SJCRH30 (cell line): ENCODE measurements at regions not wholly inside any gene's neighbourhood (a gene's known extent, or its start where the extent isn't known, plus 50 kb on each side); places are given as distances from the start of the nearest gene placed in this dataset.
"Not testable (repeated sequence)": the region's sequence is repeated elsewhere in the genome, so short reads cannot be mapped to it uniquely, and the experiment has no call there.

Experiments used
- DNase-seq, 2 experiments: peaks; one replicate each; pipeline ENCODE4 v3.0.0-alpha.2; 2015 to 2020
- H3K27ac ChIP-seq: fragments of 250-450 bp; sonication (Bioruptor Pico); 2 replicates; pipeline ENCODE4 v1.5.1; 2020; ENCODE audit warnings: mild to moderate bottlenecking, moderate library complexity
- H3K27me3 ChIP-seq: fragments of 250-450 bp; sonication (Bioruptor Pico); 2 replicates; pipeline ENCODE4 v1.5.1; 2020; ENCODE audit warnings: mild to moderate bottlenecking, moderate library complexity
- H3K36me3 ChIP-seq: fragments of 250-450 bp; sonication (Bioruptor Pico); 2 replicates; pipeline ENCODE4 v1.5.1; 2020; ENCODE audit warnings: mild to moderate bottlenecking, moderate library complexity
- H3K4me1 ChIP-seq: fragments of 250-450 bp; sonication (Bioruptor Pico); 2 replicates; pipeline ENCODE4 v1.5.1; 2020; ENCODE audit warnings: mild to moderate bottlenecking, moderate library complexity
- H3K4me3 ChIP-seq: fragments of 250-450 bp; sonication (Bioruptor Pico); 2 replicates; pipeline ENCODE4 v1.5.1; 2020; ENCODE audit warnings: mild to moderate bottlenecking, moderate library complexity
- H3K9me3 ChIP-seq: fragments of 250-450 bp; sonication (Bioruptor Pico); replicated peaks from 2 replicates; pipeline ENCODE4 v1.5.1; 2020; ENCODE audit warnings: mild to moderate bottlenecking, moderate library complexity

DNA sequence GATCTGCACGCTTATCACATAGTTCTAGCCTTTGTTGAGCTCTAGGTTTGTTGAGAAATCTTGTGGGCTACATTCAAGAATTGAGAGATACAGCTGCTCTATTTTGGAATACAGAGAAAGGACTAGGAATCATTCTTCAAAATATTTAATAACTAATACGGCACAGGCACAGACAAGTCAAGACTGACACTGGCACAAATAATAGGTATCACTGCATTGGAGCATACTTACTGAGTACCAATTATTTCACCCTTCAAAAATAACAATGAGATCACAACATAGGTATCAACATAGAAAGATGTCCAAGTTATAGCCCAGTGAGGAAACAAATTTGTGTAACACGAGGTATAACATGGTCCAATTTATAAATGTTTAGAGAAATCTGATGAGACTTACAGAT lies 133.7 kb upstream of the TSC22D2 start:
- Histone ChIP-seq H3K36me3 (no peaks in the 10 kb centered on the region), H3K27ac (no peak overlapping the region), H3K9me3 (no peaks in the 10 kb centered on the region), H3K4me1 (peaks cover 47% of the 10 kb centered on the region), H3K27me3 (no peaks in the 10 kb centered on the region), H3K4me3 (no peak overlapping the region)
- DNase-seq = no peak

DNA sequence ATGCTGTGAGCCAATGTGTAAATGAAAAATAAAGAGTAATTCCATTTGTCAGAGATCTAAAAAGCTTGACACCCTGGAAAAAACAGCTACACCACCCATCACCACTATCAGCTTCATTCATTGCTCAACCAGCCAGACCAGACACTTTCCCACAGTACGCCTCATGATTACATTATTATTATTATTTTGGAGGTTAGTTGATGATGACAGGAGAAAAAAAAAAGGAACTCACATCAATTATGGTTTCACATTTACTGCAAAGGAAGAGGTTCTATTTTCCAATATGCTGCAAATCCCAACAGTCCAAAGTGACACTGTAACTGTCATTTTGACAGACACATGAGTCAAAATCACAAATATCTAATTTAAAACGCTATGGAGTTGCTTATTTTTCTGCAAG lies 134.7 kb upstream of the TSC22D2 start:
- Histone ChIP-seq H3K9me3 (no peaks in the 10 kb centered on the region), H3K36me3 (no peaks in the 10 kb centered on the region), H3K27me3 (no peaks in the 10 kb centered on the region), H3K27ac (no peak overlapping the region), H3K4me1 (peaks cover 45% of the 10 kb centered on the region), H3K4me3 (no peak overlapping the region)
- DNase-seq = no peak

DNA sequence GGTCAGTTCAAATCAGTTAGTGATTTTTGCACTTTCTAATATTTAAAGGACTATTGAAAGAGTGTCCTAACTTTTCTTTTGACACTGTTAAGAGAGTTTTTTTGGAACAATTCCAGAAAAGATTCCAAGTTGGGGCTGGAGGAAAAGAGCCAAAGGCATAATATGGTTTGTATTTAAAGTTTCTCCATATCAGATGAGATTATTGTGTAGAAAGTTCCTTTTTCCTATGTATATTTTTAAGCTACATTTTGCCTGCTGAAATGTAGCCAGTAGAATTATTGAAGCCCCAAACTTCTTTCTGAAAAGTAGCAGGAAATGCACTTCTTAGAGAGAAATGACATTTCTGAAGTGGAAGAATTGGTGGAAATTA lies 136.5 kb upstream of the TSC22D2 start:
- Histone ChIP-seq H3K9me3 (no peaks in the 10 kb centered on the region), H3K27me3 (no peaks in the 10 kb centered on the region), H3K4me1 (peaks cover 28% of the 10 kb centered on the region), H3K4me3 (no peak overlapping the region), H3K27ac (no peak overlapping the region), H3K36me3 (no peaks in the 10 kb centered on the region)
- no peak for DNase-seq

DNA sequence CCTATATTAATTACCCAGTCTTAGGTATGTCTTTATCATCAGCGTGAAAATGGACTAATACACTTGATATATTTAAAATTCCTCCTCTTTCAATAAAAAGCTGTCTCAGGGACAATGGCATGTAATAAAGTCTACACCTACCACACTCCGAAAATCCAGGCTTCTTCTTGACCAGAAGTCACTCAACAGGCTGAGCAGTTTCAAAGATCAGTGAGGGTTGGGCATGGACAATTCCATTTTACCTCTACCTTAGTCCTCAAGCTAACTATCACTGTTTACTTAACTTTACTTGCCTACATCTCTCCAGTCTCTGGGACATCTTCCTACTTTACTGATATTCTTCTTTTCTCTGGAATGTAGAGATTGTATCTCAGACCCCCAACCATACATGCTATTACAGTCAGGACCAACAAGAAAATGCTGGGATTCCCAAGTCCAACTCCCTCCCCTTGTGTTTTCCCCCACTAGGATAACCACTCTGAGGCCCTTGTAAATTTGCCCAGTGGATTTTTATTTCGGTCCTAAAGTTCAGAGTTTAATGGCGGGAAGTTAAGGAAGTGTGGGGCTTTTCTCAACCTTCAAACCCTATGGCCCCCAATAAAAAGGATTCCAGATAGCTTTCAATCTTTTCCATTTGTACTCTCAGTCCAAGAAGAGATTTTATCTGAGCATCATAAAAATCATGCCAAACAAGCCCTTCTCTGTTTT lies 137.1 kb upstream of the TSC22D2 start:
- H3K4me1 ChIP-seq = peaks cover 24% of the 10 kb centered on the region
- no peak overlapping the region for H3K4me3 ChIP-seq
- no peak for DNase-seq
- H3K27ac ChIP-seq = no peak overlapping the region
- H3K36me3 ChIP-seq = no peaks in the 10 kb centered on the region
- H3K9me3 ChIP-seq = no peaks in the 10 kb centered on the region
- no peaks in the 10 kb centered on the region for H3K27me3 ChIP-seq

DNA sequence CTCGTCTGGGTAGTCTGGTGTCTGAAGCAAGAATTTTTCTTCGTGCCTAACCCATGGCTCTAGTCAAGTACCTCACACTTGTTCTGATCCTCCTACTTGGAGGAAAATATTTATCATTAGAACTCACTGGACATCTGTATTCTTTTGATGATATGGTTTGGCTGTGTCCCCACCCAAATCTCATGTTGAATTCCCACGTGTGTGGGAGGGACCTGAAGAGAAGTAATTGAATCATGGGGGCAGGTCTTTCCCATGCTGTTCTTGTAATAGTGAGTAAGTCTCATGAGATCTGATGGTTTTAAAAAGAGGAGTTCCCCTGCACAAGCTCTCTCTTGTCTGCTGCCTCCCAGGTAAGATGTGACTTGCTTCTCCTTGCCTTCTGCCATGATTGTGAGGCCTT lies 137.7 kb upstream of the TSC22D2 start:
- H3K9me3 ChIP-seq, H3K27me3 ChIP-seq: not testable (repeated sequence)
- peaks cover 21% of the 10 kb centered on the region for H3K4me1 ChIP-seq

DNA sequence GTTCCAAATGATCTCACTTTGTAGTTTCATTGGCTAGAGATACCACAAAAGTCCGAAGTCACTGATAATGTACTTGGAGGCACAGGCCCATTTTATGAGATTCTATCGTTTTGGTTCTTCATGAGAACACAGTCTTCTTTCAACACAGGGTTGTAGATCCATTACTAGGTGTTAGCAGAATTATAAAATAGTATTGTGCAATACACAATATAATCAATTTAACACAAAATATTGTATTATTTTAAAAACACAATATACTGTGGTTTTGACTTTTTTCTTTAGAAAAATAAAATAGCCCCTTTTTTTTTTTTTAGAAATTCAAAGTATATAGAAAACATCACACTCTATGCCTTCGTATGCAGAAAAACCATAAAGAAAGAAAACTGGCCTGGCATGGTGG lies 138.6 kb upstream of the TSC22D2 start:
- Histone ChIP-seq H3K9me3 (no peaks in the 10 kb centered on the region), H3K36me3 (no peaks in the 10 kb centered on the region)

More for the DNA sequence above, 137.7 kb upstream of the TSC22D2 start:
- not testable (repeated sequence) for H3K4me3 ChIP-seq, DNase-seq, H3K27ac ChIP-seq, H3K36me3 ChIP-seq

DNA sequence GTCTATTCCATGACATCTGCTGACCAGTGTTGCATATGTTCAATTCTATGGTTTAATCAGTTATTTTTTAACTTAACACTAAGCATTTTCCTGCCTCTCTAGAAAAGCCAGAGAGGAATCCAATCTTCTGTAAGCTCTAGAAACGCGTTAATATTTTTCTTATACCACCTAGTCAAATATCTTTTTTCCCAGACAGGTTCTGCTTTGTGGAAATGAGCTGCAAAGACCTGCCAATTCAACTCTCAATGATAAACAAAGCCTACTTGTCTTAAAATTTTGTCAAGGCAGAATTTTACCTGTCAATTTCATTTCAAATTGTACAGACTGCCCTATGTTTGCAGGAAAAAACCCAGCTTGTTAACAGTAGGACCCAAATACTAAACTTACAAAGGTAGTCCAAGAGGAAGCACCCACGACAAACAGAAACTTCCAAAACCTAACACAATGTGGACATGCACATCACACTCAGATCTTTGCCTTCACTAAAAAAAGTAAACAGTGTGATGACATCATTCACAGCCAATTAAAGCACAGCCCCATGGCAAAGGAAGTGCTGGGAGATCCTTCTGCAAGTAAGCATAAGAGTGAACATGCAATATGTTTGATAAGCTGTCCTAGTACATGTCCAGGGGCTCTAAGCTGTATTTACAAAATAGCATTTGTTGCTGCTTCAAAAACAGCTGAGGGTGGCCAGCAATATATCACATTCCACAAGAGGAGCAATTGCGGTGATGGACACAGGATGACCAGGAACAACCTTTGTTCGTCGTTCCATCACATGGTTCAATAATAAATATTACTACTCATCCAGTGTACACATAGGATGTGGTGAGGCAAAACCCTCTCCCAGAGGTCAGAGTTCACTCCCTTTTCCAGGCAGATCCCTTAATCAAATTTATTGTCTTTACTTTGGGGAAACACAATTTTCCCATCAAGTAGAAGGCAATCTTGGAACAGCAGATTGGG lies 139.4 kb upstream of the TSC22D2 start:
- H3K36me3 ChIP-seq = no peaks in the 10 kb centered on the region
- peaks cover 22% of the 10 kb centered on the region for H3K4me1 ChIP-seq
- H3K9me3 ChIP-seq = no peaks in the 10 kb centered on the region; the same call in 1 of the 2 replicates
- H3K27me3 ChIP-seq = no peaks in the 10 kb centered on the region
- H3K27ac ChIP-seq = no peak overlapping the region
- no peak overlapping the region for H3K4me3 ChIP-seq
- peak in 1 of 2 experiments; percentile 48 for DNase-seq

More for the DNA sequence above, 138.6 kb upstream of the TSC22D2 start:
- Histone ChIP-seq H3K4me1 (peaks cover 21% of the 10 kb centered on the region), H3K27me3 (no peaks in the 10 kb centered on the region), H3K4me3 (no peak overlapping the region), H3K27ac (no peak overlapping the region)
- no peak for DNase-seq

DNA sequence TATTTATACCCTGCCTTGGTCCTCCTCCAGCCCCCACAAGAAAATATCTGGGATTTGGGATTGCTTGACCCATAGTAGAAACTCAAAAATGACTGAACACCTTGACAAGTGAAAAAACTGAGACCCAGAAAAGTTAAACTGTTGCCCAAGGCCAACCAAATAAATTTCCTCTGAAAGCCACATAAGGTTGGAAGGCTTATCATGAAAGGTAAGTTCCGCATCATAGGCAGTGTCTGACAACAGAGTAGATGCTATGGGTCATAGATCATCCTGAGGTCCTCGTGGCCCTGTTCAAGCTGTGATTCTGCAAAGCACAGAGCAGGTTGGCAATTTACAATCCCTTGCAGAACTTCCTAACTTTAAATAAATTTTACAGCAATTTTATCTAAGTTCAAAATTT lies 140.8 kb upstream of the TSC22D2 start:
- H3K27ac ChIP-seq = no peak overlapping the region
- H3K4me3 ChIP-seq = no peak overlapping the region
- peaks cover 24% of the 10 kb centered on the region for H3K4me1 ChIP-seq
- H3K36me3 ChIP-seq = no peaks in the 10 kb centered on the region
- H3K27me3 ChIP-seq = no peaks in the 10 kb centered on the region
- H3K9me3 ChIP-seq = no peaks in the 10 kb centered on the region; the same call in 1 of the 2 replicates
- no peak for DNase-seq

DNA sequence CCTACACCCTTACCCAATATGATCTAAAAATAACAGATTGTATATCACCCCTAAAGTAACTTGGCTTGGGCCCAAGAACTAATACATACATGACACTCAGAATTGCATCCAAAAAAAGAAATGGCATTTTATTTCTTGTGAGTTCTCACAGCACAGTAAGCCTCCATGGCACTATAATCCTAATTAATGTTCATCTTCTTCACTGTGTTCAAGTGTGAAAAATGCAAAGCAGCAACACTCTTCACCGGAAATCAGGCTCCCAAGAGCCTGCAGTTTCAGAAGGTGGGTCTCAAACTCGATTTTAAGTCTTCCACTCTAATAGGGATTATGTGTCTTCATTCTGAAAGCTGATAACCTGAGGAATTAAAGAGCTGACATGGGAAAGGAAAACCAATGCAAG lies 142.8 kb upstream of the TSC22D2 start:
- H3K4me3 ChIP-seq = no peak overlapping the region
- no peak overlapping the region for H3K27ac ChIP-seq
- no peaks in the 10 kb centered on the region; the same call in 1 of the 2 replicates for H3K9me3 ChIP-seq
- H3K4me1 ChIP-seq = peaks cover 28% of the 10 kb centered on the region
- H3K27me3 ChIP-seq = no peaks in the 10 kb centered on the region
- H3K36me3 ChIP-seq = no peaks in the 10 kb centered on the region
- DNase-seq = no peak

DNA sequence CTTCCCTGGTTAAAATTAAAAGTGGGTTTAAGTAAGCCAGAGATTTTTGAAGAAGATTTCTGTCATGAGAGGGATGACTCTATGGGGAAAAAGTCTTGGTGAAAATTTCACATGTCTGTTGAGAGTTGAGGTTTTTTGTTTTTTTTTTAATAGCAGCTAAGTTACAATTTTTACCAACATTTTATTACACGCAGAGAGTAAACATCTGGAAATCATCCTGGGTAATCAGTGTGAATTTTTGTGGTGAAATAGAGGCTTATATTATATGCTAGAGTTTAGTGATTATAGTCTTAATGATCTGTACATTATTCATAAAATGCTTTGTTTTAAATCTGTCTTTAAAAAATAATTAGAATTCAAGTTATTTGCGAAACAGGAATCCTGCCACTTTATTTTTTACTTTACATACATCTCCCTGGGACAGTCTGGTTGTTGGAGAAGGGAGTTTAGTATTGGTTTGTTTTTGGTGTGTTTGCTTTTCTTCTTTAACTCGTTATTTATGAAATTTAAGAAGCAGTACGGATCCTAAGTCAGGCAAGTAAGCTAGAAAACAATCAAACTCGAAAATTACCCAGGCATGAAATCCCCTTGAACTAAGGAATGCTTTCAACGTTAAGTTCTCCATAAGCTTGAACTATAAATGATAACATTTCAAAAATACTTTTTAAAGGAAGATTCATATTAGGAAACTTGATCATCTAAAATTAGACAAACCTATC lies 143.4 kb upstream of the TSC22D2 start:
- Histone ChIP-seq H3K9me3 (no peaks in the 10 kb centered on the region; the same call in 1 of the 2 replicates), H3K27ac (no peak overlapping the region), H3K4me3 (no peak overlapping the region), H3K36me3 (no peaks in the 10 kb centered on the region), H3K27me3 (no peaks in the 10 kb centered on the region), H3K4me1 (peaks cover 28% of the 10 kb centered on the region)
- DNase-seq = no peak

DNA sequence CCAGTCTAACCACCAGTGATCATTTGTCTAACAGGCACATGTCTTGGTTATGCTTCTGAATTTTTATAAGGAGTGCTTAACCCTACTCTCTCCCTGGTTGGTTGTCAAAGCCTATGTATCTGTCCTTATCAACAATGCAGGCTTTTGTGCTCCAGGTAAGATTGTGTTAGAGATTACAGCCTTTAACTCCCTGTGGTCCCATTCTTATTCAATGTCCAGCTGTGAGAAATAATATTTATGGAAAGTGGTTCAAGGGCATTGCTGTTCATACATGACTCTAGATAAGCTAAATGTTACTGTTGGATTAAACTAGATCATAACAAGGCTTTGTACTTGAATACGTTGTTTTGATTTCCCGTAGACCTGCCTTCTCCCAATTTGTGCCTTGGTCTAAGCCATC lies 146.1 kb upstream of the TSC22D2 start:
- Histone ChIP-seq H3K36me3 (no peaks in the 10 kb centered on the region), H3K4me3 (no peak overlapping the region), H3K4me1 (peaks cover 20% of the 10 kb centered on the region), H3K9me3 (no peaks in the 10 kb centered on the region; the same call in 1 of the 2 replicates), H3K27me3 (no peaks in the 10 kb centered on the region), H3K27ac (no peak overlapping the region)
- DNase-seq = peak in 1 of 2 experiments; percentile 51

DNA sequence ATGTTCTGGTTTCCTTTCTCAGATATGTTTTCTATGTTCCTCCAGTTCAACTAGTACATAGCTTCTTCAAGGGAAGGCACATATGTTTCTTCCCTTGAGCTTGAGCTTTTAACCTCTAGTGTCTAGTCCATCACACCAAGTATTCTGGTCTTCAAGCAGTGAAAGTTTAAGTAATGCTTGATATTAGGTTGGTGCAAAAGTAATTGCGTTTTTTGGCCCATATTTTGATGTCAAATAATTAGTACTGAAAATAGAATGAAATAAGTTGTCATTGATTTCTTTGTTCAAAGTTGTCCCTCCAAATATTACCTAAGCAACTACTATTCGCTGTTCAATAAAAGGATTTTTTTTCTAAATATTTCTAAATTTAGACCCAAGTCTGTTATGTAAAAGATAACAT lies 146.7 kb upstream of the TSC22D2 start:
- Histone ChIP-seq H3K27ac (no peak overlapping the region), H3K4me1 (peaks cover 20% of the 10 kb centered on the region), H3K27me3 (no peaks in the 10 kb centered on the region), H3K4me3 (no peak overlapping the region), H3K36me3 (no peaks in the 10 kb centered on the region), H3K9me3 (no peaks in the 10 kb centered on the region; the same call in 1 of the 2 replicates)
- no peak for DNase-seq

DNA sequence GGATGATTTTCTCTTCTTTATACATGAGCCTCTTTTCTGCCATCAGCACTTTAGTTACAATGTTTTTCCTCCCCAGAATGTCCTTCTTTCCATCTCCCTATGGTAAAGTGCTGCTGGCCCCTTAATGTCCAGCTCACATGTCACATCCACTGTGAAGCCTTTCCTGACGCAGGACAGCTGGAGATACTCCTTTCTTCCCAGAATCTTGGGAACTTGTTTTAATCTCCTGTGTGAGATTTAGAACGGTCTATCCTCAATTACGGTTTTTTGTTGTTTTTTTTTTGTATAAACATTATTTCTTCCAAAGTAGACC lies 147.7 kb upstream of the TSC22D2 start:
- Histone ChIP-seq H3K27ac (no peak overlapping the region), H3K4me3 (no peak overlapping the region), H3K36me3 (no peaks in the 10 kb centered on the region), H3K4me1 (peaks cover 17% of the 10 kb centered on the region), H3K27me3 (no peaks in the 10 kb centered on the region), H3K9me3 (no peaks in the 10 kb centered on the region; the same call in 1 of the 2 replicates)
- DNase-seq = no peak

DNA sequence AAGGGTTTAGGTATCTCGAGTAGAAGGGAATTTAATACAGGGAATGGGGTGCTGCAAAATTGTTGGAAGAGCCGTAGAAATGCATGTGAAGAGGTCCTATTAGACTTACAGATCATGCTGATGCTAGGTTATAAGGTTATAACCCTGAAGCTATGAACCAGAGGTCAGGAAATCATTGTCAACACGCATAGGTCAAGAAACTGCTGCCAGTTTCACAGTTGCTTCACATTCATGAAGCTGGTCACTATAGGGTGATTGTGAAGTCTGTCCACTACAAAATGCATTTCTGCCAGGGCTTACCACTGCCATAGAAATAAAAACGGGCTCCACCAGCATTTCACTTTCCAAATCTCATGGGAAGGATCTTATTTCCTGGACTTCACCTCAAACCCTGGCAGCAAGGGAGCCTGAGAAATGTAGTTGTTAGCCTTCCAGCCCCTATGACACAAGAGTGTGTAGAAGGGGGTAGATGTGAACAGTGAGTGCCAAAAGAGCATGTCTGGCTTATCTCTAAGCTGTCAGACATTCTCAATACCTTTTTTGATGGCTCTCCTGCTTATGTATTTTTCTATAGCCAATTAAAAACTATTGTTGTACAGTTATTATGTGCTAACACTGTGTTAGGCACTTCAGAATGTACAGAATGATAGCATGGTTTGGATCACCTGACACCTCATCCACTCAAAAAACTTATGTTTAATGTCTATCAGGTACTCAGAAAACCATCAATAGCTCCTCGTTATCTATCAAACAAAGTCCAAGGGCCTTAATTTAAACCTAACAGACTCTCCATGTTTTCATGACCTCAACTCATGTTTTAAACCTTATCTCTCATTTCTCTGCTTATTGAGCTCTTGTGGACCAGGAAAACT lies 148.3 kb upstream of the TSC22D2 start:
- Histone ChIP-seq H3K4me1 (peaks cover 11% of the 10 kb centered on the region), H3K36me3 (no peaks in the 10 kb centered on the region), H3K9me3 (no peaks in the 10 kb centered on the region; the same call in 1 of the 2 replicates), H3K27me3 (no peaks in the 10 kb centered on the region), H3K27ac (no peak overlapping the region), H3K4me3 (no peak overlapping the region)
- no peak for DNase-seq
